CD8-positive, alpha-beta memory T cell (primary cell): ENCODE measurements at regions not wholly inside any gene's neighbourhood (a gene's known extent, or its start where the extent isn't known, plus 50 kb on each side); places are given as distances from the start of the nearest gene placed in this dataset.
"Not testable (repeated sequence)": the region's sequence is repeated elsewhere in the genome, so short reads cannot be mapped to it uniquely, and the experiment has no call there.

Experiments
- CTCF ChIA-PET: fragments of 350-600 bp; sonication (Branson Sonifier 250); formaldehyde crosslinking; loops from one replicate; lab custom pipeline; 2021; ENCODE audit warnings: antibody characterized with exemption; lab: Charles Lee
- POLR2A ChIA-PET: fragments of 350-600 bp; sonication (Branson Sonifier 250); formaldehyde crosslinking; loops from one replicate; lab custom pipeline; 2021; ENCODE audit warnings: antibody characterized with exemption; lab: Charles Lee
- DNase-seq, 5 donors: peaks; one replicate each; pipeline versions ENCODE4 v3.0.0 to v3.0.0-alpha.2; 2020 to 2022; ENCODE audit warnings: mixed read lengths in 1 of 5
- H3K27ac ChIP-seq: one replicate; pipeline ENCODE4 v1.7.0; 2013; ENCODE audit warnings: low read depth, mild to moderate bottlenecking, low read length, moderate library complexity
- H3K27me3 ChIP-seq: 2 replicates; pipeline ENCODE4 v1.7.0; 2013; ENCODE audit warnings: low read length, mild to moderate bottlenecking; ENCODE audit not compliant: insufficient read depth, poor library complexity, severe bottlenecking
- H3K36me3 ChIP-seq: 2 replicates; pipeline ENCODE4 v1.7.0; 2013; ENCODE audit warnings: mild to moderate bottlenecking, low read length, moderate library complexity; ENCODE audit not compliant: insufficient read depth
- H3K4me1 ChIP-seq: 2 replicates; pipeline ENCODE4 v1.7.0; 2013; ENCODE audit warnings: mild to moderate bottlenecking, low read length, moderate library complexity; ENCODE audit not compliant: insufficient read depth
- H3K4me3 ChIP-seq: 2 replicates; pipeline ENCODE4 v1.7.0; 2013; ENCODE audit warnings: mild to moderate bottlenecking, low read length
- H3K9me3 ChIP-seq: 2 replicates; pipeline ENCODE4 v1.7.0; 2013; ENCODE audit warnings: mild to moderate bottlenecking, low read length
- H3K27ac Mint-ChIP-seq, 8 donors: one replicate each; pipeline ENCODE4 v1.8.0; 2020 to 2021; ENCODE audit warnings: mixed read lengths in 8 of 8, mild to moderate bottlenecking in 6 of 8, inconsistent platforms in 3 of 8, moderate library complexity in 3 of 8
- H3K27me3 Mint-ChIP-seq, 2 donors: one replicate each; pipeline ENCODE4 v1.8.0; 2020 to 2021; ENCODE audit warnings: mixed read lengths in 2 of 2, mild to moderate bottlenecking in 1 of 2, moderate library complexity in 1 of 2
- H3K36me3 Mint-ChIP-seq, 3 donors: one replicate each; pipeline ENCODE4 v1.8.0; 2020 to 2021; ENCODE audit warnings: mixed read lengths in 3 of 3, inconsistent platforms in 1 of 3, mild to moderate bottlenecking in 1 of 3
- H3K4me1 Mint-ChIP-seq, 3 donors: one replicate each; pipeline ENCODE4 v1.8.0; 2020 to 2021; ENCODE audit warnings: mixed read lengths in 3 of 3, inconsistent platforms in 1 of 3, mild to moderate bottlenecking in 1 of 3
- H3K4me3 Mint-ChIP-seq, 7 donors: one replicate each; pipeline ENCODE4 v1.8.0; 2020 to 2021; ENCODE audit warnings: mixed read lengths in 7 of 7, mild to moderate bottlenecking in 6 of 7, moderate library complexity in 4 of 7, inconsistent platforms in 2 of 7
- H3K9me3 Mint-ChIP-seq, 5 donors: one replicate each; pipeline ENCODE4 v1.8.0; 2020 to 2022; ENCODE audit warnings: mixed read lengths in 5 of 5, mild to moderate bottlenecking in 3 of 5, moderate library complexity in 2 of 5, inconsistent platforms in 1 of 5

GRCh38 chr7:150090776-150091175 lies 217.0 kb downstream of the ATP6V0E2 start:
- H3K27ac ChIP-seq, H3K36me3 Mint-ChIP-seq, H3K4me3 Mint-ChIP-seq, H3K4me1 Mint-ChIP-seq, H3K27ac Mint-ChIP-seq, H3K27me3 ChIP-seq, H3K4me1 ChIP-seq, H3K27me3 Mint-ChIP-seq, H3K9me3 Mint-ChIP-seq, DNase-seq, H3K36me3 ChIP-seq, H3K4me3 ChIP-seq, H3K9me3 ChIP-seq, POLR2A ChIA-PET, CTCF ChIA-PET: not testable (repeated sequence)

GRCh38 chr7:150093897-150094296 lies 220.1 kb downstream of the ATP6V0E2 start:
- H3K27ac Mint-ChIP-seq, H3K36me3 Mint-ChIP-seq, CTCF ChIA-PET, H3K4me3 ChIP-seq, H3K4me3 Mint-ChIP-seq, POLR2A ChIA-PET, H3K9me3 ChIP-seq, H3K27me3 Mint-ChIP-seq, H3K9me3 Mint-ChIP-seq, H3K4me1 ChIP-seq, H3K27me3 ChIP-seq, DNase-seq, H3K36me3 ChIP-seq, H3K4me1 Mint-ChIP-seq, H3K27ac ChIP-seq: not testable (repeated sequence)

- H3K4me3 ChIP-seq, H3K36me3 ChIP-seq, H3K9me3 Mint-ChIP-seq, H3K36me3 Mint-ChIP-seq, H3K9me3 ChIP-seq, DNase-seq, POLR2A ChIA-PET, H3K27me3 ChIP-seq, H3K27ac Mint-ChIP-seq, H3K4me3 Mint-ChIP-seq, H3K27me3 Mint-ChIP-seq, H3K4me1 Mint-ChIP-seq, H3K4me1 ChIP-seq, CTCF ChIA-PET, H3K27ac ChIP-seq: not testable (repeated sequence)
Observed at GRCh38 chr7:150096213-150096994, 222.6 kb downstream of the ATP6V0E2 start.

GRCh38 chr7:150098592-150098991 lies 224.6 kb upstream of the LRRC61 start:
- H3K9me3 Mint-ChIP-seq, H3K4me1 ChIP-seq, POLR2A ChIA-PET, H3K27me3 Mint-ChIP-seq, H3K27me3 ChIP-seq, H3K27ac ChIP-seq, H3K4me3 Mint-ChIP-seq, H3K4me3 ChIP-seq, CTCF ChIA-PET, H3K36me3 ChIP-seq, DNase-seq, H3K27ac Mint-ChIP-seq, H3K9me3 ChIP-seq, H3K4me1 Mint-ChIP-seq, H3K36me3 Mint-ChIP-seq: not testable (repeated sequence)

GRCh38 chr7:150101282-150101681 lies 221.9 kb upstream of the LRRC61 start:
- DNase-seq, H3K9me3 Mint-ChIP-seq, H3K36me3 ChIP-seq, H3K27me3 ChIP-seq, H3K9me3 ChIP-seq, H3K27ac ChIP-seq, H3K36me3 Mint-ChIP-seq, POLR2A ChIA-PET, H3K4me1 Mint-ChIP-seq, H3K4me3 Mint-ChIP-seq, H3K4me1 ChIP-seq, H3K4me3 ChIP-seq, H3K27ac Mint-ChIP-seq, CTCF ChIA-PET, H3K27me3 Mint-ChIP-seq: not testable (repeated sequence)

GRCh38 chr7:150107283-150107682 lies 215.9 kb upstream of the LRRC61 start:
- H3K9me3 ChIP-seq, H3K27ac ChIP-seq, H3K4me1 Mint-ChIP-seq, H3K9me3 Mint-ChIP-seq, H3K4me3 ChIP-seq, H3K27me3 ChIP-seq, H3K36me3 Mint-ChIP-seq, H3K36me3 ChIP-seq, H3K4me1 ChIP-seq, H3K27ac Mint-ChIP-seq, CTCF ChIA-PET, H3K4me3 Mint-ChIP-seq, H3K27me3 Mint-ChIP-seq, POLR2A ChIA-PET, DNase-seq: not testable (repeated sequence)

DNA sequence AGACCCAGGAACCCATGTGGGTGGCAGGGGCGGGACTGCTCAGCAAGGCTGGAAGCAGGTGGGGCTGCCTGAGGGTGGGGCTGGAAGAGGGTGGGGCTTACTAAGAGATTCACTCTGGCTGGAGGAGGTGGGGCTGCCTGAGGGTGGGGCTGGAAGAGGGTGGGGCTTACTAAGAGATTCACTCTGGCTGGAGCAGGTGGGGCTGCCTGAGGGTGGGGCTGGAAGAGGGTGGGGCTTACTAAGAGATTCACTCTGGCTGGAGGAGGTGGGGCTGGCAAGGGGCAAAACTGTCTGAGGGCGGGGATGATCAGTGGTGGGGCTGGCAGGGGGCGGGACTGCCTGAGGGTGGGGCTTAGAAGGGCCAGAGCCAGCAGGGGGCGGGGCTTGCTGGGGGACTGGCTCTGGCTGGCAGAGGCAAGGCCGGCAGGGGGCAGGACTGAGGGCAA lies 212.8 kb upstream of the LRRC61 start:
- POLR2A ChIA-PET, H3K4me3 ChIP-seq, H3K9me3 Mint-ChIP-seq, H3K27ac Mint-ChIP-seq, H3K27me3 ChIP-seq, H3K4me1 ChIP-seq, H3K36me3 Mint-ChIP-seq, H3K9me3 ChIP-seq, H3K36me3 ChIP-seq, H3K4me1 Mint-ChIP-seq, H3K4me3 Mint-ChIP-seq, DNase-seq, CTCF ChIA-PET, H3K27ac ChIP-seq: not testable (repeated sequence)
- peaks cover 7 to 15% of the 10 kb centered on the region in 2 donors for H3K27me3 Mint-ChIP-seq

DNA sequence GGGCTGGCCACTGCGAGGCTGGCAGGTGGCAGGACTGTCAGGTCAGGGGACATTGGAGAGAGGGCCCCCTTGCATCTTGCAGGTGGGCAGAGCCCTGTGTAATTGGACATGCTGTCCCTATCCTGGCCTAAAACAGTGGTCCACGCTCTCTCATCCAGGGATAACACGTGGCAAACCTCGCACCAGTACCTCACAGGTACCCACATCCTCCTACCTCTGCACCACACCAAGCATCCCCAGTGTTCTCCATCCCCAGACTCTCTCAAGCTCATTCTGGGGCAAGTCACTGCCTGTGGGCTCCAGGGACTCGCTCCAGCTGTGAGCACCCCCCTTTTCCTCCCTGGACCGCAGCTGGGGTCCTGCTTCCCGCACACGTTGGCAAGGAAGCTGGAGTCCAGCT lies 212.3 kb upstream of the LRRC61 start:
- H3K4me3 Mint-ChIP-seq, H3K9me3 Mint-ChIP-seq, H3K4me1 Mint-ChIP-seq, H3K27ac Mint-ChIP-seq, H3K4me1 ChIP-seq, CTCF ChIA-PET, H3K36me3 Mint-ChIP-seq, POLR2A ChIA-PET, H3K27me3 ChIP-seq, H3K27ac ChIP-seq, H3K36me3 ChIP-seq, DNase-seq, H3K4me3 ChIP-seq, H3K9me3 ChIP-seq: not testable (repeated sequence)
- peaks cover 7 to 19% of the 10 kb centered on the region in 2 donors for H3K27me3 Mint-ChIP-seq
